Islet of Langerhans (tissue), 1 donor: ENCODE measurements at regions not wholly inside any gene's neighbourhood (a gene's known extent, or its start where the extent isn't known, plus 50 kb on each side); places are given as distances from the start of the nearest gene placed in this dataset.
"Not testable (repeated sequence)": the region's sequence is repeated elsewhere in the genome, so short reads cannot be mapped to it uniquely, and the experiment has no call there.

Experiments
- FAIRE-seq: peaks from one replicate; lab custom pipeline; 2011; peaks lifted over from hg19 to GRCh38; lab: Jason Lieb, UNC

GRCh38 chr3:69647511-69648110 is 91.7 kb upstream of the MITF start:
- FAIRE-seq = no peak

GRCh38 chr3:69647081-69647480 is 92.2 kb upstream of the MITF start:
- no peak for FAIRE-seq

- no peak for FAIRE-seq
Measured at GRCh38 chr3:69646287-69647067, 92.8 kb upstream of the MITF start.

GRCh38 chr3:69642606-69643005 is 96.7 kb upstream of the MITF start:
- FAIRE-seq = no peak

- FAIRE-seq = no peak
Measured at GRCh38 chr3:69639851-69640250, 99.4 kb upstream of the MITF start.

- no peak for FAIRE-seq
Measured at GRCh38 chr3:69628951-69629350, 110.3 kb upstream of the MITF start.

GRCh38 chr3:69613286-69613685 is 126.0 kb upstream of the MITF start:
- no peak for FAIRE-seq

GRCh38 chr3:69612791-69613190 is 126.5 kb upstream of the MITF start:
- no peak for FAIRE-seq

- FAIRE-seq = not testable (repeated sequence)
Measured at GRCh38 chr3:69609566-69609965, 129.7 kb upstream of the MITF start.

GRCh38 chr3:69607466-69608305 is 131.6 kb upstream of the MITF start:
- FAIRE-seq = no peak

- FAIRE-seq = no peak
Measured at GRCh38 chr3:69605867-69606266, 133.4 kb upstream of the MITF start.

GRCh38 chr3:69604735-69605450 is 134.4 kb upstream of the MITF start:
- no peak for FAIRE-seq

- FAIRE-seq = no peak
Measured at GRCh38 chr3:69602112-69602511, 137.2 kb upstream of the MITF start.

- no peak for FAIRE-seq
Measured at GRCh38 chr3:69594286-69594685, 145.0 kb upstream of the MITF start.

- FAIRE-seq = no peak
Measured at GRCh38 chr3:69591164-69591736, 148.0 kb upstream of the MITF start.

GRCh38 chr3:69590111-69590510 is 149.2 kb upstream of the MITF start:
- FAIRE-seq = no peak

- no peak for FAIRE-seq
Measured at GRCh38 chr3:69588170-69588569, 151.1 kb upstream of the MITF start.

- no peak for FAIRE-seq
Measured at GRCh38 chr3:69585472-69585871, 153.8 kb upstream of the MITF start.

- no peak for FAIRE-seq
Measured at GRCh38 chr3:69582044-69582443, 157.2 kb upstream of the MITF start.

- no peak for FAIRE-seq
Measured at GRCh38 chr3:69579306-69580041, 159.8 kb upstream of the MITF start.

- FAIRE-seq = no peak
Measured at GRCh38 chr3:69569520-69569919, 169.7 kb upstream of the MITF start.
